ENCODE measurements at regions not wholly inside any gene's neighbourhood (a gene's known extent, or its start where the extent isn't known, plus 50 kb on each side); places are given as distances from the start of the nearest gene placed in this dataset.

GRCh38 chr4:111221371-111221770, 598.5 kb upstream of the PITX2 start:
- H3K9me3 ChIP-seq (ENCODE audit: low read length), result no peaks in the 10 kb centered on the region
- H3K36me3 ChIP-seq (ENCODE audit: insufficient read depth, low read length), result no peaks in the 10 kb centered on the region
- H3K9ac ChIP-seq (ENCODE audit: low read length), result no peak overlapping the region
- H3K27ac ChIP-seq (ENCODE audit: low read depth, low read length), result no peak overlapping the region
- H3K4me3 ChIP-seq (ENCODE audit: low read depth in 1 of 2, low read length in 2 of 2), result no peak overlapping the region
- no peaks in the 10 kb centered on the region for H3K27me3 ChIP-seq (ENCODE audit: control insufficient read depth in 1 of 2, insufficient read depth in 2 of 2, low read length in 2 of 2)
- H3K4me1 ChIP-seq (ENCODE audit: insufficient read depth, low read length), result no peaks in the 10 kb centered on the region

- Histone ChIP-seq H3K4me3 (ENCODE audit: low read depth in 1 of 2, low read length in 2 of 2) (no peak overlapping the region), H3K27ac (ENCODE audit: low read depth, low read length) (no peak overlapping the region), H3K36me3 (ENCODE audit: insufficient read depth, low read length) (no peaks in the 10 kb centered on the region)
Measured at GRCh38 chr4:111228396-111228795, 605.5 kb upstream of the PITX2 start.

GRCh38 chr4:111228874-111229273, 606.0 kb upstream of the PITX2 start:
- no peak overlapping the region for H3K9ac ChIP-seq (ENCODE audit: low read length)
- no peak overlapping the region for H3K4me3 ChIP-seq (ENCODE audit: low read depth in 1 of 2, low read length in 2 of 2)
- H3K27ac ChIP-seq (ENCODE audit: low read depth, low read length), result no peak overlapping the region
- no peaks in the 10 kb centered on the region for H3K9me3 ChIP-seq (ENCODE audit: low read length)
- no peaks in the 10 kb centered on the region for H3K4me1 ChIP-seq (ENCODE audit: insufficient read depth, low read length)
- no peaks in the 10 kb centered on the region for H3K36me3 ChIP-seq (ENCODE audit: insufficient read depth, low read length)
- H3K27me3 ChIP-seq (ENCODE audit: control insufficient read depth in 1 of 2, insufficient read depth in 2 of 2, low read length in 2 of 2), result no peaks in the 10 kb centered on the region

More at GRCh38 chr4:111228396-111228795, 605.5 kb upstream of the PITX2 start:
- H3K9me3 ChIP-seq (ENCODE audit: low read length), result no peaks in the 10 kb centered on the region
- H3K9ac ChIP-seq (ENCODE audit: low read length), result no peak overlapping the region
- no peaks in the 10 kb centered on the region for H3K4me1 ChIP-seq (ENCODE audit: insufficient read depth, low read length)
- no peaks in the 10 kb centered on the region for H3K27me3 ChIP-seq (ENCODE audit: control insufficient read depth in 1 of 2, insufficient read depth in 2 of 2, low read length in 2 of 2)

DNA sequence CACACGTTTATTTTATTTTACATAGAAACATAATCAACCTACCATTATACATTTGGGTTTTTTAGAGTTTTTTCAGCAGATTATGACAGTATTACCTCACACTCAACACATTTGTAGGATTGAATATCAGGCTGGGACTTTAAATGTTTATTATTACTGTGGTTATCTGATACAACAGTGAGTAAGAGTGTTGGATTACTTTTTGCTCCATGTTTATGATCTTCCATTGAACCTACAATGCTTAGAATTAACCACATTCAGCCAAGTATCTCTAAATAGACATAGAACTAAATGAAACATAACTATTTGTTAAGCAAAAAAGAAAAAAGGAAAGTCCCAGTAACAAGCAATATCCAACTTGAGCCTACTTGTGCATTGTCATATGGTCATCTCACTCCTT, 607.4 kb upstream of the PITX2 start:
- no peak overlapping the region for H3K27ac ChIP-seq (ENCODE audit: low read depth, low read length)
- no peaks in the 10 kb centered on the region for H3K9me3 ChIP-seq (ENCODE audit: low read length)
- no peak overlapping the region for H3K4me3 ChIP-seq (ENCODE audit: low read depth in 1 of 2, low read length in 2 of 2)
- no peak overlapping the region for H3K9ac ChIP-seq (ENCODE audit: low read length)
- H3K4me1 ChIP-seq (ENCODE audit: insufficient read depth, low read length), result no peaks in the 10 kb centered on the region
- no peaks in the 10 kb centered on the region for H3K27me3 ChIP-seq (ENCODE audit: control insufficient read depth in 1 of 2, insufficient read depth in 2 of 2, low read length in 2 of 2)
- H3K36me3 ChIP-seq (ENCODE audit: insufficient read depth, low read length), result no peaks in the 10 kb centered on the region

DNA sequence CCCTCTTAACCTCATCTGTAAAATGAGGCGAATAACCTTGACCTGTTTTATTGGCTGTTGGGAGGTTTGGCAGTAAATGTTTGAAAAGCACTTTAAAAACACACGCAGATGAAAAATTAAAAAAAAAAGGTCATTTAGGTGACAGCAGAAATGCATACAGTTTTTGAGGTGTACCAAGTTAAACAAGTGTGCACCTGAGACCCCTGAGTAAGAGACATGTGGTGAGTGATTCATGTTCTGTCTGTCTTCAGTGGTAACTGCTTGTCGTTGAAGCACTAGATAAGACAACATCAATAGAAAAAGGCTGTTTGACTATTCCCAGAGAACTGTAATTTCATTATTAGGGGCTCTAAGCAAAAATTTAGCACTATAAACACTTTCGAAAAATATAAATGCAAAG, 608.4 kb upstream of the PITX2 start:
- H3K9ac ChIP-seq (ENCODE audit: low read length), result no peak overlapping the region
- H3K27ac ChIP-seq (ENCODE audit: low read depth, low read length), result no peak overlapping the region
- no peak overlapping the region for H3K4me3 ChIP-seq (ENCODE audit: low read depth in 1 of 2, low read length in 2 of 2)
- no peaks in the 10 kb centered on the region for H3K27me3 ChIP-seq (ENCODE audit: control insufficient read depth in 1 of 2, insufficient read depth in 2 of 2, low read length in 2 of 2)
- H3K4me1 ChIP-seq (ENCODE audit: insufficient read depth, low read length), result no peaks in the 10 kb centered on the region
- no peaks in the 10 kb centered on the region for H3K36me3 ChIP-seq (ENCODE audit: insufficient read depth, low read length)
- H3K9me3 ChIP-seq (ENCODE audit: low read length), result no peaks in the 10 kb centered on the region

- H3K36me3 ChIP-seq (ENCODE audit: insufficient read depth, low read length), result no peaks in the 10 kb centered on the region
- H3K9me3 ChIP-seq (ENCODE audit: low read length), result no peaks in the 10 kb centered on the region
- H3K27me3 ChIP-seq (ENCODE audit: control insufficient read depth in 1 of 2, insufficient read depth in 2 of 2, low read length in 2 of 2), result no peaks in the 10 kb centered on the region
- H3K4me1 ChIP-seq (ENCODE audit: insufficient read depth, low read length), result no peaks in the 10 kb centered on the region
- H3K9ac ChIP-seq (ENCODE audit: low read length), result no peak overlapping the region
- H3K27ac ChIP-seq (ENCODE audit: low read depth, low read length), result no peak overlapping the region
- H3K4me3 ChIP-seq (ENCODE audit: low read depth in 1 of 2, low read length in 2 of 2), result no peak overlapping the region
Measured at GRCh38 chr4:111234939-111235338, 612.1 kb upstream of the PITX2 start.

- H3K27me3 ChIP-seq (ENCODE audit: control insufficient read depth in 1 of 2, insufficient read depth in 2 of 2, low read length in 2 of 2), result no peaks in the 10 kb centered on the region
- H3K4me3 ChIP-seq (ENCODE audit: low read depth in 1 of 2, low read length in 2 of 2), result no peak overlapping the region
- H3K27ac ChIP-seq (ENCODE audit: low read depth, low read length), result no peak overlapping the region
- no peak overlapping the region for H3K9ac ChIP-seq (ENCODE audit: low read length)
- H3K9me3 ChIP-seq (ENCODE audit: low read length), result no peaks in the 10 kb centered on the region
- no peaks in the 10 kb centered on the region for H3K36me3 ChIP-seq (ENCODE audit: insufficient read depth, low read length)
- no peaks in the 10 kb centered on the region for H3K4me1 ChIP-seq (ENCODE audit: insufficient read depth, low read length)
Measured at GRCh38 chr4:111263836-111264235, 641.0 kb upstream of the PITX2 start.

- Histone ChIP-seq H3K27me3 (ENCODE audit: control insufficient read depth in 1 of 2, insufficient read depth in 2 of 2, low read length in 2 of 2) (no peaks in the 10 kb centered on the region), H3K27ac (ENCODE audit: low read depth, low read length) (no peak overlapping the region), H3K9ac (ENCODE audit: low read length) (no peak overlapping the region), H3K4me1 (ENCODE audit: insufficient read depth, low read length) (no peaks in the 10 kb centered on the region), H3K4me3 (ENCODE audit: low read depth in 1 of 2, low read length in 2 of 2) (no peak overlapping the region), H3K36me3 (ENCODE audit: insufficient read depth, low read length) (no peaks in the 10 kb centered on the region), H3K9me3 (ENCODE audit: low read length) (no peaks in the 10 kb centered on the region)
Measured at GRCh38 chr4:111266937-111267336, 644.1 kb upstream of the PITX2 start.

DNA sequence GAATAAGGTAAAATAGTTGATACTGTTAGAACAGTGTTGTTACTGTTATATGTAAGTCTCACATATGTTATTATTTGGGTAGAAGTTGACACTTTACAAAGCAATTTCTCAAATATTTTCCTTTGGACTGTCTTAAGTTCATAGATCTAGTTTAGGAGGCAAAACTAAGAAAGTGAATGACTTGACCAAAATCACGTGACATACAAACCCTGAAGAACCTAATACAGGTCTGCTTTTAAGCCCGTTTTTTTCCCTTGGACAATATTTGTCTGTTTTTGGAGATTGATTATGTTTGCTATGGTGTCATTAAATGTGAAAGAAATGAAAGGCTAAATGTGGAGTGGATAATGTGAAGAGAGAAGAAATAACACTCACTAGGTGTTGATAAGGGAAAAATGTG, 644.9 kb upstream of the PITX2 start:
- Histone ChIP-seq H3K27ac (ENCODE audit: low read depth, low read length) (no peak overlapping the region), H3K4me3 (ENCODE audit: low read depth in 1 of 2, low read length in 2 of 2) (no peak overlapping the region)

GRCh38 chr4:111268769-111269414, 646.0 kb upstream of the PITX2 start:
- H3K27ac ChIP-seq (ENCODE audit: low read depth, low read length), result no peak overlapping the region
- H3K4me3 ChIP-seq (ENCODE audit: low read depth in 1 of 2, low read length in 2 of 2), result no peak overlapping the region
- H3K27me3 ChIP-seq (ENCODE audit: control insufficient read depth in 1 of 2, insufficient read depth in 2 of 2, low read length in 2 of 2), result no peaks in the 10 kb centered on the region
- no peaks in the 10 kb centered on the region for H3K9me3 ChIP-seq (ENCODE audit: low read length)
- no peaks in the 10 kb centered on the region for H3K36me3 ChIP-seq (ENCODE audit: insufficient read depth, low read length)
- no peaks in the 10 kb centered on the region for H3K4me1 ChIP-seq (ENCODE audit: insufficient read depth, low read length)
- H3K9ac ChIP-seq (ENCODE audit: low read length), result no peak overlapping the region

More for the DNA sequence above, 644.9 kb upstream of the PITX2 start:
- Histone ChIP-seq H3K27me3 (ENCODE audit: control insufficient read depth in 1 of 2, insufficient read depth in 2 of 2, low read length in 2 of 2) (no peaks in the 10 kb centered on the region), H3K9ac (ENCODE audit: low read length) (no peak overlapping the region), H3K9me3 (ENCODE audit: low read length) (no peaks in the 10 kb centered on the region), H3K36me3 (ENCODE audit: insufficient read depth, low read length) (no peaks in the 10 kb centered on the region), H3K4me1 (ENCODE audit: insufficient read depth, low read length) (no peaks in the 10 kb centered on the region)

DNA sequence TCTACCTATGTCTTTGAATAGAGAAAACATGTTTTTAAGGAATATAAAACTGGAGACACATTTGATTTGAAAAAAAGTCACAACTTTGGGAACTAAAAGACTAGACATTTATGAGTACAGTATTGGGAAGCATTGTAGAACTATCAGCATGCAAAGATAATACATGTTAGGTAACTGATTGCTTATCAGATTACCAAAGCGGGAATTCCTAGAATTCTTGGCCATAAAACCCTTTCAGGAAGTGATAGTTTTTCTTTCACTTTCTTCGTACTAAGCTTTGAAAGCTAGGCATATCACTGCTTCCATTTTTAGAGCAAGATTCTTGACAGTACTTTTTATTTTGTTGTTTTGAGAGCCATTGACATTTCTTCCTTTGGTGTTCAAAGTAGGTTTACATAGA, 646.6 kb upstream of the PITX2 start:
- no peak overlapping the region for H3K27ac ChIP-seq (ENCODE audit: low read depth, low read length)
- no peak overlapping the region for H3K9ac ChIP-seq (ENCODE audit: low read length)
- no peaks in the 10 kb centered on the region for H3K9me3 ChIP-seq (ENCODE audit: low read length)
- H3K27me3 ChIP-seq (ENCODE audit: control insufficient read depth in 1 of 2, insufficient read depth in 2 of 2, low read length in 2 of 2), result no peaks in the 10 kb centered on the region
- no peaks in the 10 kb centered on the region for H3K4me1 ChIP-seq (ENCODE audit: insufficient read depth, low read length)
- H3K4me3 ChIP-seq (ENCODE audit: low read depth in 1 of 2, low read length in 2 of 2), result no peak overlapping the region
- no peaks in the 10 kb centered on the region for H3K36me3 ChIP-seq (ENCODE audit: insufficient read depth, low read length)

DNA sequence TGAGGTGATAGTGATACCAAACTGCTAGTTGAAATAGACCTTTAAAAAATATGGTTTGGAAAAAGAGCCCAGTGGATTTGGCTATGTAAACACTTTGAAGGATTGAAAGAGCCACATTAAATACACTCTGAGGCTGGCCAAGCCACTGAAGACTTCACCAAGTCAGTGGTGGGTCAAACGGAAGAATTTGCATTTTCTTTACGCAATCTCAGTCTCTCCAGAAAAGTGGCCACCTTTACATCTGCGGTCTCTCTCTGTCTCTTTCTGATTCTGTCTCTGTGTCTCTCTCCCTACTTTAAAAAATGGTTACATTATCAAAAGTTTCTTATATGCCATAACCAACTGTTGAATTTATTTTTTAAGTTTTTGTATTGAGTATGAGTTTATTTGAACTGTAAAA, 651.2 kb upstream of the PITX2 start:
- Histone ChIP-seq H3K9me3 (ENCODE audit: low read length) (no peaks in the 10 kb centered on the region), H3K27me3 (ENCODE audit: control insufficient read depth in 1 of 2, insufficient read depth in 2 of 2, low read length in 2 of 2) (no peaks in the 10 kb centered on the region), H3K27ac (ENCODE audit: low read depth, low read length) (no peak overlapping the region), H3K4me3 (ENCODE audit: low read depth in 1 of 2, low read length in 2 of 2) (no peak overlapping the region), H3K36me3 (ENCODE audit: insufficient read depth, low read length) (no peaks in the 10 kb centered on the region), H3K9ac (ENCODE audit: low read length) (no peak overlapping the region), H3K4me1 (ENCODE audit: insufficient read depth, low read length) (no peaks in the 10 kb centered on the region)

Data from muscle layer of colon (tissue), 2 donors.